ENCODE measurements at regions not wholly inside any gene's neighbourhood (a gene's known extent, or its start where the extent isn't known, plus 50 kb on each side); places are given as distances from the start of the nearest gene placed in this dataset.

DNA sequence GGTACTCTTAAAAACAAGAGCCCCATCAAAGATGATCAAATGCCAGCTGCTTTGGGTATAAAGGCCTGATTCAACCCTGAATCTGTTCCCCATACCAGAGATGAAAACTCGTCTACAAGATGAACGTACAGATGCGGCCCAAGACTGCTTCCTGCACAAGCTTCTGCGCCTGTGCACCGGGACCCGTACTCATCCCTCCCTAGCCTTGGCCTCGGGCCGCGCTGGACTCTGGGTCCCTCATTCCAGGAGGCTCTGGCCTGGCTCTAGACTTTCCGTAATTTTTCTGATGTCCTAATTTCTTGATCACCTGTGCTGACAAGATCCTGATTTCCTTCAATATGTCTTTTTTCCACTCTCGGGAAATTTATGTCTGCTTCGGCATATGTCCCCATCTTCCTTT, 612.3 kb downstream of the BNC2 start:
- TF ChIP-seq, protein P1, sequence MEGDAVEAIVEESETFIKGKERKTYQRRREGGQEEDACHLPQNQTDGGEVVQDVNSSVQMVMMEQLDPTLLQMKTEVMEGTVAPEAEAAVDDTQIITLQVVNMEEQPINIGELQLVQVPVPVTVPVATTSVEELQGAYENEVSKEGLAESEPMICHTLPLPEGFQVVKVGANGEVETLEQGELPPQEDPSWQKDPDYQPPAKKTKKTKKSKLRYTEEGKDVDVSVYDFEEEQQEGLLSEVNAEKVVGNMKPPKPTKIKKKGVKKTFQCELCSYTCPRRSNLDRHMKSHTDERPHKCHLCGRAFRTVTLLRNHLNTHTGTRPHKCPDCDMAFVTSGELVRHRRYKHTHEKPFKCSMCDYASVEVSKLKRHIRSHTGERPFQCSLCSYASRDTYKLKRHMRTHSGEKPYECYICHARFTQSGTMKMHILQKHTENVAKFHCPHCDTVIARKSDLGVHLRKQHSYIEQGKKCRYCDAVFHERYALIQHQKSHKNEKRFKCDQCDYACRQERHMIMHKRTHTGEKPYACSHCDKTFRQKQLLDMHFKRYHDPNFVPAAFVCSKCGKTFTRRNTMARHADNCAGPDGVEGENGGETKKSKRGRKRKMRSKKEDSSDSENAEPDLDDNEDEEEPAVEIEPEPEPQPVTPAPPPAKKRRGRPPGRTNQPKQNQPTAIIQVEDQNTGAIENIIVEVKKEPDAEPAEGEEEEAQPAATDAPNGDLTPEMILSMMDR (IDR thresholded peaks at IDR 0.05; ENCODE audit: low read length): no peak
- no peak for TF ChIP-seq EZH2 (IDR thresholded peaks at IDR 0.05; ENCODE audit: borderline replicate concordance, low read length)

Measured in OCI-LY1 (cell line).